Karpas-422 (cell line): ENCODE measurements at regions not wholly inside any gene's neighbourhood (a gene's known extent, or its start where the extent isn't known, plus 50 kb on each side); places are given as distances from the start of the nearest gene placed in this dataset.
A peak's percentile ranks its signal among the peaks of the same experiment; 100 is the strongest.

Experiments used
- DNase-seq: peaks from one replicate; pipeline ENCODE4 v3.0.0-alpha.2; 2015
- H2AFZ ChIP-seq: fragments of 200-600 bp; sonication (generic); 2 replicates; pipeline ENCODE4 v1.6.1; 2014; ENCODE audit warnings: antibody characterized with exemption, low read length, mixed read lengths
- H3K27ac ChIP-seq: fragments of 200-600 bp; sonication (generic); 2 replicates; pipeline ENCODE4 v1.5.1; 2014; ENCODE audit warnings: mild to moderate bottlenecking, low read length, moderate library complexity
- H3K27me3 ChIP-seq: fragments of 200-600 bp; sonication (generic); 2 replicates; pipeline ENCODE4 v1.6.1; 2014; ENCODE audit warnings: low read length, mixed read lengths
- H3K36me3 ChIP-seq: fragments of 200-600 bp; sonication (generic); 2 replicates; pipeline ENCODE4 v1.6.1; 2014; ENCODE audit warnings: low read length, mixed read lengths; ENCODE audit not compliant: insufficient read depth
- H3K4me1 ChIP-seq: fragments of 200-600 bp; sonication (generic); 2 replicates; pipeline ENCODE4 v1.6.1; 2014; ENCODE audit warnings: mild to moderate bottlenecking, low read length, mixed read lengths
- H3K4me2 ChIP-seq: fragments of 200-600 bp; sonication (generic); 2 replicates; pipeline ENCODE4 v1.6.1; 2014; ENCODE audit warnings: low read length, low read depth, mild to moderate bottlenecking; ENCODE audit not compliant: poor library complexity, severe bottlenecking
- H3K4me3 ChIP-seq: fragments of 200-600 bp; sonication (generic); 2 replicates; pipeline ENCODE4 v1.5.1; 2014; ENCODE audit warnings: mild to moderate bottlenecking, antibody characterized with exemption, low read length, mixed read lengths
- H3K79me2 ChIP-seq: fragments of 200-600 bp; sonication (generic); 2 replicates; pipeline ENCODE4 v1.6.1; 2014; ENCODE audit warnings: mild to moderate bottlenecking, low read length, mixed read lengths
- H3K9ac ChIP-seq: fragments of 200-600 bp; sonication (generic); 2 replicates; pipeline ENCODE4 v1.6.0; 2014; ENCODE audit warnings: low read length
- H3K9me2 ChIP-seq: fragments of 200-600 bp; sonication (generic), shearing (Covaris generic); replicated peaks from 2 replicates; pipeline ENCODE4 v1.6.0; 2014; ENCODE audit warnings: mild to moderate bottlenecking, low read length, moderate library complexity; ENCODE audit not compliant: insufficient read depth
- H3K9me3 ChIP-seq: fragments of 300-700, 200-600 bp; sonication (generic); 2 replicates; pipeline ENCODE4 v1.6.1; 2014; ENCODE audit warnings: low read length, mixed read lengths
- H4K20me1 ChIP-seq: fragments of 200-600 bp; sonication (generic); 2 replicates; pipeline ENCODE4 v1.6.1; 2014; ENCODE audit warnings: mild to moderate bottlenecking, antibody characterized with exemption, low read length, low read depth; ENCODE audit not compliant: insufficient read depth

- DNase-seq: no peak
- H3K9me2 ChIP-seq: no peaks in the 10 kb centered on the region
Measured at GRCh38 chr17:33513769-33514168, 220.7 kb upstream of the ASIC2 start.

DNA sequence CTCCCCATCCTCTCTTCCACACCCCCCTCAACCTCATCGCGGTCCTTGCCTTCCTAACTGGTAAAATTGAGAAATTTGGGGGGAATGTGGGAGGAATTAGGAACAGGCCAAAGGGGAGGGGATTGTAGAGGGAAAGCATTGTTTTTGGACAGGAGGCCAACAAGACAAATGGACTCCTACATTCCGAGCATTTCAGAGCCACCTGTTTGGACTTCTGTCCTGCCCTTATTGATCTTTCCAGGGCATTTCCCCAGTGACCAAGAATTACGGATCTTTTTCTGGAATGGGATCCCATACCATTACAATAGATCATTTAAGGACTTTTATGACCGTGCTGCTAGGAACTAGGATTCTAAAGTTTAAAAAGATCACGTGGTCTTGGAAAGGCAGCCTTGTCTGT is 221.3 kb upstream of the ASIC2 start:
- Histone ChIP-seq H3K4me1 (no peaks in the 10 kb centered on the region), H3K9me3 (no peaks in the 10 kb centered on the region), H3K4me3 (no peak overlapping the region), H3K79me2 (no peaks in the 10 kb centered on the region), H4K20me1 (no peaks in the 10 kb centered on the region), H3K27ac (no peak overlapping the region), H2AFZ (no peak overlapping the region), H3K9me2 (no peaks in the 10 kb centered on the region), H3K9ac (no peak overlapping the region), H3K27me3 (no peaks in the 10 kb centered on the region), H3K36me3 (no peaks in the 10 kb centered on the region), H3K4me2 (no peak overlapping the region)
- no peak for DNase-seq

More at GRCh38 chr17:33513769-33514168, 220.7 kb upstream of the ASIC2 start:
- H3K79me2 ChIP-seq: no peaks in the 10 kb centered on the region
- no peaks in the 10 kb centered on the region for H3K9me3 ChIP-seq
- H3K4me3 ChIP-seq: no peak overlapping the region
- no peaks in the 10 kb centered on the region for H3K27me3 ChIP-seq
- no peaks in the 10 kb centered on the region for H3K4me1 ChIP-seq
- no peak overlapping the region for H2AFZ ChIP-seq
- H3K9ac ChIP-seq: no peak overlapping the region
- no peaks in the 10 kb centered on the region for H3K36me3 ChIP-seq
- H3K27ac ChIP-seq: no peak overlapping the region
- no peaks in the 10 kb centered on the region for H4K20me1 ChIP-seq
- H3K4me2 ChIP-seq: no peak overlapping the region

DNA sequence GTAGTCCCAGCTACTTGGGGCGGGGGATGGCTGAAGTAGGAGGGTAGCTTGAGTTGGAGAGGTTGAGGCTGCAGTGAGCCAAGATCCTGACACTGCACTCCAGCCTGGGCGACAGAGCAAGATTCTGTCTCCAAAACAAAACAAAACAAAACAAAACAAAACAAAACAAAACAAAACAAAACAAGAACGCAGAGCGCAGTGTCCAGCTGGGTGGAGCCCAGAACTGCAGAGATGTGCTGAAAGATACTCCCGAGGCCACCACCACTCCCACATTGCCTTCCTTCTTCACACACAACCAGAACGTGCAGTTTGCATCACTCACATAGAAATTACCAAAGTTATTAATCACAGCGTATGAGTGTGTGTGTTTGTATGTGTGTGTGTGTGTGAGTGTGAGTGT is 222.9 kb upstream of the ASIC2 start:
- no peak overlapping the region for H3K9ac ChIP-seq
- H3K4me1 ChIP-seq: no peaks in the 10 kb centered on the region
- no peaks in the 10 kb centered on the region for H3K27me3 ChIP-seq
- no peaks in the 10 kb centered on the region for H3K36me3 ChIP-seq
- no peaks in the 10 kb centered on the region for H4K20me1 ChIP-seq
- DNase-seq: no peak
- no peak overlapping the region for H3K27ac ChIP-seq
- H2AFZ ChIP-seq: no peak overlapping the region
- no peak overlapping the region for H3K4me2 ChIP-seq
- no peaks in the 10 kb centered on the region for H3K79me2 ChIP-seq
- no peaks in the 10 kb centered on the region for H3K9me3 ChIP-seq
- no peaks in the 10 kb centered on the region for H3K9me2 ChIP-seq
- no peak overlapping the region for H3K4me3 ChIP-seq

DNA sequence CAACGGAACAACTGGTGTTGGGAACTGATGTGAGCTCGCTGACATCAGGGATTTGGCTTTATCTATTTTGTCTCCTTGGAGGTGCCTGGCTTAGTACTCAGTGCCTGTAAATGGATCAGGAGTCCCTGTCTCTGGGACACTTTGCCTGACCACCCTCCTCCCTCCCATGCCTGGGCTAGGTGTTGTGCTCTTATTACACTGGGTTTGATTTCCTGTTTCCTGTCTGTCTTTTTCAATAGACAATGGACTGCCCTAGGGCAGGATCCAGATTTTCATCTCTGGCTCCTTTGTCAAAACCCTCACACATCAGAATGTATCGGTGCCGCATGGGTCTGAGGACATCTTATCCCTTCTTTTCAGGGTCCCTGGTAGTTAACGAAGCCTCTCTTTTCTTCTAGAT is 223.6 kb upstream of the ASIC2 start:
- H4K20me1 ChIP-seq: no peaks in the 10 kb centered on the region
- DNase-seq: no peak
- no peak overlapping the region for H3K27ac ChIP-seq
- no peaks in the 10 kb centered on the region for H3K4me1 ChIP-seq
- H3K9me2 ChIP-seq: no peaks in the 10 kb centered on the region
- no peaks in the 10 kb centered on the region for H3K27me3 ChIP-seq
- H3K9ac ChIP-seq: no peak overlapping the region
- no peak overlapping the region for H2AFZ ChIP-seq
- H3K4me2 ChIP-seq: no peak overlapping the region
- H3K36me3 ChIP-seq: no peaks in the 10 kb centered on the region
- no peaks in the 10 kb centered on the region for H3K9me3 ChIP-seq
- no peak overlapping the region for H3K4me3 ChIP-seq
- H3K79me2 ChIP-seq: no peaks in the 10 kb centered on the region

GRCh38 chr17:33517746-33518145 is 224.7 kb upstream of the ASIC2 start:
- H3K79me2 ChIP-seq: no peaks in the 10 kb centered on the region
- no peaks in the 10 kb centered on the region for H3K9me2 ChIP-seq
- no peak overlapping the region for H3K4me3 ChIP-seq
- H3K9ac ChIP-seq: no peak overlapping the region
- no peak overlapping the region for H2AFZ ChIP-seq
- DNase-seq: no peak
- no peaks in the 10 kb centered on the region for H3K36me3 ChIP-seq
- H3K9me3 ChIP-seq: no peaks in the 10 kb centered on the region
- H3K4me1 ChIP-seq: no peaks in the 10 kb centered on the region
- H4K20me1 ChIP-seq: no peaks in the 10 kb centered on the region
- H3K4me2 ChIP-seq: no peak overlapping the region
- no peak overlapping the region for H3K27ac ChIP-seq
- no peaks in the 10 kb centered on the region for H3K27me3 ChIP-seq

DNA sequence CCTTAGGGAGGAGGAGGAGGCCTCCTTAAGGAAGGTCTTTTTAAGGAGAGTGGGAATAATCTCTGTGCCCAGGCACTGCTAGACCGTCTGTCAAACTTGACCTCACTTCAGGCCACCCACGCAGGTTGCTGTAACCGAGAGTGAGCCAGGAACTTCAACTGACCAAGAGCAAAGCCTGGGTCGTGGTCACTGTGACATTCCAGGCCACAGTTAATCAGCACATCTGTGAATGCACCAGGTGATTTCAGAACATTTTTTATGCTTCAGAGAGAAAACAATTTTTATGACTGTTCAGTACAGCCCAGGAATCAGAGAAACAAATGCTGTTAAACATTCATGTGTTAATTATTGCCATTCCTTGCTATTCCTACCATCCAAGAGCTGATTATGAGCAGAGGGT is 226.6 kb upstream of the ASIC2 start:
- DNase-seq: no peak
- Histone ChIP-seq H3K4me1 (no peaks in the 10 kb centered on the region), H4K20me1 (no peaks in the 10 kb centered on the region), H3K9ac (no peak overlapping the region), H3K9me3 (no peaks in the 10 kb centered on the region), H3K27ac (no peak overlapping the region), H3K79me2 (no peaks in the 10 kb centered on the region), H2AFZ (no peak overlapping the region), H3K9me2 (no peaks in the 10 kb centered on the region), H3K4me2 (no peak overlapping the region), H3K27me3 (no peaks in the 10 kb centered on the region), H3K4me3 (no peak overlapping the region), H3K36me3 (no peaks in the 10 kb centered on the region)

- Histone ChIP-seq H2AFZ (no peak overlapping the region), H3K9me3 (no peaks in the 10 kb centered on the region), H3K4me3 (no peak overlapping the region), H4K20me1 (no peaks in the 10 kb centered on the region), H3K79me2 (no peaks in the 10 kb centered on the region), H3K27me3 (no peaks in the 10 kb centered on the region), H3K9me2 (no peaks in the 10 kb centered on the region), H3K27ac (no peak overlapping the region), H3K4me1 (no peaks in the 10 kb centered on the region), H3K4me2 (no peak overlapping the region), H3K36me3 (no peaks in the 10 kb centered on the region), H3K9ac (no peak overlapping the region)
- peak; percentile 77 for DNase-seq
Measured at GRCh38 chr17:33520426-33521330, 227.6 kb upstream of the ASIC2 start.

DNA sequence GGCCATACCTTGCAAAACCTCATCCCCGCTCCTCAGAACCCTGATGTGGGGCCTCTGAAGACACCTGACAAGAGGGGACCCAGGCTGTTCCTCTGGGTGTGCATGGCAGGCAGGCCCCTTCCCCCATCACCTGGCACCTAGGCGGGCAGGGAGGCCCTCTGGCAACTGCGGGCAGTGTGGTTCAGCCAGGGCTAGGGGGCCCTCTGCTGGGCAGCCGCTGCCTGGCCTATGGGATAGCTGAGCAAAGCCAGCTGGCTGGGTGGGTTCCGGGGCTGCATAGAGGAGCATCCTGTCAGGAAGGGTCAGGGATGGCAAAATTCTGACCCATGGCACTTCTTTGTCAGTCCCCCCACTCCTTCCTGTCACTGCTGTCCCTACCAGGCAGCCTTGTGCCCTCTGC is 228.7 kb upstream of the ASIC2 start:
- Histone ChIP-seq H3K4me3 (no peak overlapping the region), H4K20me1 (no peaks in the 10 kb centered on the region), H3K27me3 (no peaks in the 10 kb centered on the region), H2AFZ (no peak overlapping the region), H3K36me3 (no peaks in the 10 kb centered on the region), H3K9me2 (no peaks in the 10 kb centered on the region), H3K9me3 (no peaks in the 10 kb centered on the region), H3K4me1 (no peaks in the 10 kb centered on the region), H3K9ac (no peak overlapping the region), H3K27ac (no peak overlapping the region), H3K4me2 (no peak overlapping the region), H3K79me2 (no peaks in the 10 kb centered on the region)
- peak; percentile 61 for DNase-seq
